ENCODE measurements at regions not wholly inside any gene's neighbourhood (a gene's known extent, or its start where the extent isn't known, plus 50 kb on each side); places are given as distances from the start of the nearest gene placed in this dataset.

DNA sequence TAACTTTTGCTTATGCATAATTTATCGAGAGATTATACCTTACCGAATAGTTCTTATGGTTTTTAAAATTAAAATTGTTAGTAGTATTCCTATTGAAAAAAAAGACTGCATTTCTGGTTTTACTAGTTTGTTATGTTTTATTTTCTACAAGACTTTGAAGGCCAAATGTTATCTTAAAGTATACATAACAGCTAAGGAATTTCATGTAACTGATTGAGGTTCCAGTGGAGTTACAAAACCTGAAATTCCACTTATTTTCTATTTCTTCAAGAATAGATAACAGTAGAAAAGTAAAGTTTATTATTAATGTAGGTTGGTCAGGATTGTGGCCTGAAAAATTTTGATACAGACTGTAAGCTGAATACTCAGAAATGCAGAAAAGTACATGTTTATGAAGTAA, 1216.0 kb upstream of the PCDH20 start:
- TF ChIP-seq, protein P1, sequence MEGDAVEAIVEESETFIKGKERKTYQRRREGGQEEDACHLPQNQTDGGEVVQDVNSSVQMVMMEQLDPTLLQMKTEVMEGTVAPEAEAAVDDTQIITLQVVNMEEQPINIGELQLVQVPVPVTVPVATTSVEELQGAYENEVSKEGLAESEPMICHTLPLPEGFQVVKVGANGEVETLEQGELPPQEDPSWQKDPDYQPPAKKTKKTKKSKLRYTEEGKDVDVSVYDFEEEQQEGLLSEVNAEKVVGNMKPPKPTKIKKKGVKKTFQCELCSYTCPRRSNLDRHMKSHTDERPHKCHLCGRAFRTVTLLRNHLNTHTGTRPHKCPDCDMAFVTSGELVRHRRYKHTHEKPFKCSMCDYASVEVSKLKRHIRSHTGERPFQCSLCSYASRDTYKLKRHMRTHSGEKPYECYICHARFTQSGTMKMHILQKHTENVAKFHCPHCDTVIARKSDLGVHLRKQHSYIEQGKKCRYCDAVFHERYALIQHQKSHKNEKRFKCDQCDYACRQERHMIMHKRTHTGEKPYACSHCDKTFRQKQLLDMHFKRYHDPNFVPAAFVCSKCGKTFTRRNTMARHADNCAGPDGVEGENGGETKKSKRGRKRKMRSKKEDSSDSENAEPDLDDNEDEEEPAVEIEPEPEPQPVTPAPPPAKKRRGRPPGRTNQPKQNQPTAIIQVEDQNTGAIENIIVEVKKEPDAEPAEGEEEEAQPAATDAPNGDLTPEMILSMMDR (IDR thresholded peaks at IDR 0.05; ENCODE audit: low read depth, low read length, poor library complexity, severe bottlenecking) = no peak
- TF ChIP-seq EZH2phosphoT487 (IDR thresholded peaks at IDR 0.05; ENCODE audit: borderline replicate concordance, low read length) = no peak
